AG10803 (cell line): ENCODE measurements at regions not wholly inside any gene's neighbourhood (a gene's known extent, or its start where the extent isn't known, plus 50 kb on each side); places are given as distances from the start of the nearest gene placed in this dataset.

Experiments
- DNase-seq: peaks from one replicate; pipeline ENCODE4 v3.0.0; 2010; ENCODE audit warnings: low read depth
- H3K4me3 ChIP-seq: 2 replicates; pipeline ENCODE4 v1.5.1; 2011; ENCODE audit warnings: mild to moderate bottlenecking, low read length, control low read depth
- CTCF ChIP-seq: conservative IDR thresholded peaks from 2 replicates; pipeline ENCODE4 v1.5.1; 2011; ENCODE audit warnings: mild to moderate bottlenecking, low read length, control low read depth, inconsistent platforms

GRCh38 chr10:131559450-131559911 is 248.0 kb upstream of the TCERG1L start:
- no peak for TF ChIP-seq CTCF
- no peak for DNase-seq
- H3K4me3 ChIP-seq: no peak overlapping the region

- no peak for DNase-seq
- TF ChIP-seq CTCF: no peak
- no peak overlapping the region for H3K4me3 ChIP-seq
Observed at GRCh38 chr10:131560166-131560565, 248.6 kb upstream of the TCERG1L start.

GRCh38 chr10:131560706-131561355 is 249.3 kb upstream of the TCERG1L start:
- H3K4me3 ChIP-seq: no peak overlapping the region
- no peak for DNase-seq
- no peak for TF ChIP-seq CTCF

GRCh38 chr10:131561897-131562296 is 250.4 kb upstream of the TCERG1L start:
- no peak overlapping the region for H3K4me3 ChIP-seq
- TF ChIP-seq CTCF: no peak
- DNase-seq: no peak

- no peak overlapping the region for H3K4me3 ChIP-seq
- TF ChIP-seq CTCF: no peak
- DNase-seq: no peak
Observed at GRCh38 chr10:131563411-131563810, 251.9 kb upstream of the TCERG1L start.

GRCh38 chr10:131567279-131568162 is 256.0 kb upstream of the TCERG1L start:
- DNase-seq: no peak
- no peak for TF ChIP-seq CTCF
- H3K4me3 ChIP-seq: no peak overlapping the region

GRCh38 chr10:131568866-131569265 is 257.3 kb upstream of the TCERG1L start:
- no peak overlapping the region for H3K4me3 ChIP-seq
- TF ChIP-seq CTCF: no peak
- no peak for DNase-seq
